ENCODE measurements at regions not wholly inside any gene's neighbourhood (a gene's known extent, or its start where the extent isn't known, plus 50 kb on each side); places are given as distances from the start of the nearest gene placed in this dataset.

DNA sequence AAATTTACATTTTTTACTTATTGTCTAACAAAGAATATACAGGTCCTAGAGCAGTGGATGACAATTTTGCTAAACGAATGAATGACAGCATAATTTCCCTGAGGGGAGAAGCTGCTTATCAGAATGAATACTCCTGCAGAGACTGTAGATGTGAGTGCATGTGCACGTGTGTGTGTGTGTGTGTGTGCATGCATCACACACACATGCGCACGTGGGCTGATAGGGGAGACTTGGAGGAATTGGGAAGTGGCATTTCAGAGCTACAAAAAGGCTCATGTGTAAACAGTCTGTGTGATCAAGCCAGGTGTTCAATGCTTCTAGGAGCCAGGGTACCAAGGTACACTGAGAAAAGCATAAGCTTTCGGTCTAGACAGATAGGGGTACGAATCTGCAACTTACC lies 93.5 kb upstream of the SASH1 start:
- no peak for ATAC-seq (replicated peaks)
- Mint-ChIP-seq H3K4me1 (no peaks in the 10 kb centered on the region), H3K27ac (no peak overlapping the region), H3K36me3 (ENCODE audit: low read depth) (no peaks in the 10 kb centered on the region), H3K9me3 (no peaks in the 10 kb centered on the region), H3K27me3 (peaks cover 3% of the 10 kb centered on the region), H3K4me3 (no peak overlapping the region)

DNA sequence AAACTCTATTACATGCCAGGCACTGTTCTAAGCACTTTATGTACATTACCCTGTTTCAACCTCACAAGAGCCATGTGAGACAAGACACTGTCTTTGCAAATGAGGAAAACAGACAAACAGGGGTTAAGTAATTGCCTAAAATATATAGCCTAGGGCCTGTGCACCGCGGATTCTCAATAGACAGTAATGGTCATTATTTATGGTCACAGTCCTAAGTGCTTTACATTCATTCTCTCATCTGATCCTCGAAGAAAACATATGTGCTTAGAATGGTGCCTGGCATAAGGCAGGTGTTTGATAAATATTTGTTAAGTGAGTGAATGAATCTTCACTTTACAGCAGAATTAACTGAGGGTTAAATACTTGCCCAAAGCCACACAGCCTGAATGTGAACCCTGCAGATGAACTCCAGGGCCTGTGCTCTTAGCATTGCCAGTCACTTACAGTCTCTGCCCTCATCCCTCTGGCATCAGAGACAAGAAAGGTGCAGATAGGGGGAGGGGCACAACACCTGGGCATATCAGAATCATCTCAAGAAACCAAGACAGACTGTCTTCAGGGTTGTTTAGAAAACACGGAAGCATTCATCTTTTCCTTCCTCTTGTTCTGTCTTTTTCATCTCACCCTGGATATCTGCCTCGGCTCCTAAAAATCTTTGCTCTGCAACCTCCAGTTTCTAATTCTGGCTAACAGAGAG lies 92.8 kb upstream of the SASH1 start:
- Mint-ChIP-seq H3K27ac (no peak overlapping the region), H3K4me3 (no peak overlapping the region), H3K9me3 (no peaks in the 10 kb centered on the region), H3K36me3 (ENCODE audit: low read depth) (no peaks in the 10 kb centered on the region), H3K4me1 (no peaks in the 10 kb centered on the region), H3K27me3 (peaks cover 3% of the 10 kb centered on the region)
- ATAC-seq (replicated peaks): no peak

DNA sequence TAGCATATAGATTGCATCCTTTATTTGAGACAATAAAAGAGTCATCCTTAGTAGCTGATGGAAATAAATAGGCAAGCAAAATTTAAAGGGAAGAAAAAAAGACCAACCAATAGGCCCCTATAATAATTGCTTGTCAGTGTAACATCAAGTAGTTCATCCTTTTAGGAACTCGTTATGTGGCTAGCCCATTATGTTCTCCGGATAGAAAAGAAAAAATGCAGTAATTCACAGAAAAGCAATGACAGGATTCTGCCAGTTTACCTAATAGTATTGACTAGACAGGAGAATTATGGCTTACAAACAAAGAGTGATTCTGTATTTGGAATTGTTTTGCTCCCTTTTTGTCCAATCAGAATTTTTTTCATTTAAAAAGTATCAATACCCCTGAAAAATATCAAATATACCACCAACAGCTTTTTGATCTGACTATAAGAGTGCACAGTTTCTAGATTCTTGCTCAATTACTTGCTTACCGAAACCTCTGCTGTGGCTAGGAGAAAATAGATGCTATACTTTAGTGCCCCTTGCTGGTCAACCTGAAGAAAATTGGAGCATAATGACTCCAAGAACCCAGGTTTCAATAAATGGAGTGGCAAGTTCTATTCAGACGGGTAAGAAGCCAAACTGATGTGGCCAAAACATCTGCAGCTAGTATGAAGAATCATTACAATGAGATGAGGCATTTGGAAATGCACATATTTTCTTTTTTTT lies 91.5 kb upstream of the SASH1 start:
- no peak for ATAC-seq (replicated peaks)
- Mint-ChIP-seq H3K4me1 (no peaks in the 10 kb centered on the region), H3K27ac (no peak overlapping the region)

DNA sequence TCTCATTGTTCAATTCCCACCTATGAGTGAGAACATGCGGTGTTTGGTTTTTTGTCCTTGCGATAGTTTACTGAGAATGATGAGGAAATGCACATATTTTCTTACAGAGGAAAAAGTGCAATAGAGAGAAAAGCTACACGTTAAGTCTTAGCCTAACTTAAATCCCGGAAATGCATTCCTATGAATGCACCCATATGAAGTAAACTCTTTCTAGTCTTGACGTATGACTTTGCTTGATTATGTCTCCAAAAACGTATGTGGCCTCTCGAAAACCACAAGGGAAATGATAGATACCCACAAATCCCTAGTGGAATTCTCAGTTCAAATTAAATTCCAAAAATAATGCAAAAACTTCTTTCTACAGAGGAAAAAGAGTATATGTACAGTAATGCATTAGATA lies 90.7 kb upstream of the SASH1 start:
- Mint-ChIP-seq H3K4me3 (no peak overlapping the region), H3K36me3 (ENCODE audit: low read depth) (no peaks in the 10 kb centered on the region), H3K27me3 (no peaks in the 10 kb centered on the region), H3K27ac (no peak overlapping the region), H3K9me3 (no peaks in the 10 kb centered on the region), H3K4me1 (no peaks in the 10 kb centered on the region)
- ATAC-seq (replicated peaks): no peak

More for the DNA sequence above, 91.5 kb upstream of the SASH1 start:
- Mint-ChIP-seq H3K36me3 (ENCODE audit: low read depth) (no peaks in the 10 kb centered on the region), H3K9me3 (no peaks in the 10 kb centered on the region), H3K27me3 (peaks cover under 1% of the 10 kb centered on the region), H3K4me3 (no peak overlapping the region)

DNA sequence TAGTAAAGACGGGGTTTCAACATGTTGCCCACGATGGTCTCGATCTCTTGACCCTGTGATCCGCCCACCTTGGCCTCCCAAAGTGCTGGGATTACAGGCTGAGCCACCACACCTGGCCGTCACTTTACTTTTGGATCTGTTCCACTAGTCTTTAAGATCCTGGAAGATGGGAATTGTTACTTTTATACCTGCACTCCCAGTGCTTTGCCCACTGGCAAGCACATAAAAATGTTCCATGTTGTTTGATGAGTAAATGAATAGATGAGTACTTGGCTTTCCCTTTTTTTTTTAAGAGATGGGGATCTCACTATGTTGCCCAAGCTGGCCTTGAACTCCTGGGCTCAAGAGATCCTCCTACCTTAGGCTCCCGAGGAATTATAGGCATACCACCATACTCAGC lies 84.8 kb upstream of the SASH1 start:
- Mint-ChIP-seq H3K27me3 (peaks cover 23% of the 10 kb centered on the region), H3K36me3 (ENCODE audit: low read depth) (no peaks in the 10 kb centered on the region), H3K4me1 (no peaks in the 10 kb centered on the region), H3K4me3 (no peak overlapping the region), H3K9me3 (no peaks in the 10 kb centered on the region), H3K27ac (no peak overlapping the region)
- ATAC-seq (replicated peaks): no peak

DNA sequence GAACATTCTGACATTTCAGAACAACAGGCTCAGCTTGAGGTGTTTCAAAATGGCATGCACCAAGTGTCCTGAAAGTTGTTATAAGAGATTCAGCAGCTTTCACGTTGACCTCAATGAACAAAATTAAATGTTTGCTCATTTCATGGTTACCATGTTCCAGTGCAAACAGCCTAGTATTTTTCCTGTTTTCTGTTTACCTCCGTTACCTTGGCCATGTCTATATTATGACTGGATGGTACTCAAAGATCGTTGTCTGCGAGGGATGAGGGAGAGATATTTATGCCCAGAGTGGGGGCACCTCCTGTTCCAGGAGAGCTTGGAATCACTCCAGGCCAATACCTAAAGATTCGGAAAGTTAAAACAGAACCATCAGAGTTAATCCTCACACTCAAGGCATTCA lies 83.8 kb upstream of the SASH1 start:
- H3K27me3 Mint-ChIP-seq: peaks cover 25% of the 10 kb centered on the region
- ATAC-seq (replicated peaks): no peak
- H3K4me3 Mint-ChIP-seq: no peak overlapping the region
- H3K27ac Mint-ChIP-seq: no peak overlapping the region
- no peaks in the 10 kb centered on the region for H3K36me3 Mint-ChIP-seq (ENCODE audit: low read depth)
- no peaks in the 10 kb centered on the region for H3K4me1 Mint-ChIP-seq
- H3K9me3 Mint-ChIP-seq: no peaks in the 10 kb centered on the region

DNA sequence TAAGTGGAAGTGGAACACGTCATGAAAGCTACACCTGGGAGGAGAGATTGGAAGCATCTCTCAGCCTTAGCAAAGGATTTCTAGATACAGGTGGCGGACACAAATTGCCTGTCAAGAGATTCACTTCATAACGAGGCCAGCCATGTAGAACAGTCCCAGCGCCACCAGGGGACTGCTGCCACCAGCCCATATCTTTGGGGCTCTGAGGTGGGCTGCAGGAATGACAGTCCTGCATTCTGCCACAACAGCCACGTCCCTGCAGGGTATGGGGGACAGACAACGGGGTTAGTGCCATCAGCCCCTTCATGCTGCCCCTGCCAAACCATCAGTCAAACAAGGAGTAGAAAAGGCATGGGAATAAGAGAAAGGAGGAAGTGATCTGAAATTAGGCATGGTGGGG lies 81.2 kb upstream of the SASH1 start:
- Mint-ChIP-seq H3K36me3 (ENCODE audit: low read depth) (no peaks in the 10 kb centered on the region), H3K27ac (no peak overlapping the region), H3K4me1 (no peaks in the 10 kb centered on the region), H3K27me3 (peaks cover 25% of the 10 kb centered on the region), H3K4me3 (no peak overlapping the region), H3K9me3 (no peaks in the 10 kb centered on the region)
- no peak for ATAC-seq (replicated peaks)

DNA sequence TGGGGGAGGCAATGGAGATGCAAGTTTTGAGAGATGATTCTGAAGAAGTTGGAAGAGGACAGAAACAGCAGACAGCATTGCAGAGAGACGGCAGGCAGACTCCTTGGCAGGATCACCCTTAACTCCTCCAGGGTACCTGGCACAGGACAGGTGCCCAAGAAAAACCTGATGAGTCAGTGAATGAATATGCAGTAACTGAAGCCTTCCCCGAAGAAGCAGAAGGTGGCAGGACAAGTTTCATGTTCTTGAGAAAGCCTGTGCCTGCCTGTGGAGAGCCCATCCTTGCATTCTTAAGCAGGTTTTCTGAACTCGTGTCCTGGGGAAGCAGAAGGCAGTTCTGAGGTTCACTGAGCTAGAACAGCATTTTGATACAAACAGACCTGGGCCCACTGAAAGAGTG lies 79.6 kb upstream of the SASH1 start:
- Mint-ChIP-seq H3K4me1 (no peaks in the 10 kb centered on the region), H3K27ac (no peak overlapping the region), H3K36me3 (ENCODE audit: low read depth) (no peaks in the 10 kb centered on the region), H3K27me3 (peaks cover 25% of the 10 kb centered on the region), H3K4me3 (no peak overlapping the region), H3K9me3 (no peaks in the 10 kb centered on the region)
- no peak for ATAC-seq (replicated peaks)

DNA sequence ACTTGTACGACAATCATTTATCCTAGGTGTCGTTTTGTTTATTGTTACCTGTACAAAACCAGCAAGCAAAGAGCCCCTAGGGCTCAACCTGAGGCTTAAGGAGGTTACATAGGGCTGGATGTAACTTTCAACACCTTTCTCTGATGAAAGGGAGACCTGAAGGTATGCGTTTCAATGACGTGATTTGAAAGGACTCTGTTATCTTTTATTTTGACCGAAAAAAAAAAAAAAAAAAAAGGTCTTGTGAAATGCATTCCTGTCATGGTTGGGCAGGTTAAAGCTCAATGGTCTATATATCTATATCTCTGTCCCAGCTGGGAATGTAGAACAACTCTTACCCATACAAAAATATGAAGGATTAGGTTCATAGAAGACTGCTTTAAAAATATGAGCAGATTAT lies 78.7 kb upstream of the SASH1 start:
- Mint-ChIP-seq H3K27me3 (peaks cover 23% of the 10 kb centered on the region), H3K36me3 (ENCODE audit: low read depth) (no peaks in the 10 kb centered on the region), H3K9me3 (no peaks in the 10 kb centered on the region), H3K4me3 (no peak overlapping the region), H3K4me1 (no peaks in the 10 kb centered on the region), H3K27ac (no peak overlapping the region)
- ATAC-seq (replicated peaks): no peak

DNA sequence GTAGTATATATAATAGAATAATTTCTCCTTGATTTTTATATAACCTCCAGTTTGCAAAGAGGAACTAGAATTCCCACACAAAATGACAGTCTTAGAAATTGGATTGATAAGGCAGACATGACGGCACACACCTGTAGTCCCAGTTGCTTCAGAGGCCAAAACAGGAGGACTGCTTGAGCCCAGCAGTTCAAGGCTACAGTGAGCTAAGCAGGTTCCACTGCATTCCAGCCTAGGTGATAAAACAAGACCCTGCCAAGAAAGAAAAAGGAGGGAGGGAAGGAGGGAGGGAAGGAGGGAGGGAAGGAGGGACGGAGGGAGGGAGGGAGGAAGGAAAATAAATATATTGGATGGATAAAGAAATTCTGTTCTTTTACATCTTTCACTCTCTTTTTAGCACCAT lies 77.6 kb upstream of the SASH1 start:
- no peaks in the 10 kb centered on the region for H3K36me3 Mint-ChIP-seq (ENCODE audit: low read depth)
- no peak for ATAC-seq (replicated peaks)
- no peaks in the 10 kb centered on the region for H3K4me1 Mint-ChIP-seq
- no peak overlapping the region for H3K27ac Mint-ChIP-seq
- H3K9me3 Mint-ChIP-seq: no peaks in the 10 kb centered on the region
- H3K27me3 Mint-ChIP-seq: peaks cover 18% of the 10 kb centered on the region
- H3K4me3 Mint-ChIP-seq: no peak overlapping the region

DNA sequence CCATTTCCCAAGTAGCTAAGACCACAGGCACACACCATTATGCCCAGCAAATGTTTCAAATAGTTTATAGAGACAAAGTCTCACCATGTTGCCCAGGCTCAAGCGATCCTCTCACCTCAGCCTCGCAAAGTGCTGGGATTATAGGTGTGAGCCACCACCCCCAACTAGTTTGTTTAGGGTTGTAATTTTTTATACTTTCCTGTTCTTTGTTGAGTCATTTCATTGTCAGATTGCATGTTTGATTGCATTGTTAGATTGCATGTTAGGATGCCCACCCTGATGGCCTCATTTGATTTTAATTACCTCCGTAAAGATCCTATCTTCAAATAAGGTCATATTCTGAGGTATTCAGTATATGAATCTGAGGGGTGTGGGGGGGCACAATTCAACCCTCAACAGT lies 73.3 kb upstream of the SASH1 start:
- no peak for ATAC-seq (replicated peaks)
- no peaks in the 10 kb centered on the region for H3K36me3 Mint-ChIP-seq (ENCODE audit: low read depth)
- no peaks in the 10 kb centered on the region for H3K9me3 Mint-ChIP-seq
- peaks cover 10% of the 10 kb centered on the region for H3K27me3 Mint-ChIP-seq
- H3K27ac Mint-ChIP-seq: no peak overlapping the region
- no peaks in the 10 kb centered on the region for H3K4me1 Mint-ChIP-seq
- H3K4me3 Mint-ChIP-seq: no peak overlapping the region

DNA sequence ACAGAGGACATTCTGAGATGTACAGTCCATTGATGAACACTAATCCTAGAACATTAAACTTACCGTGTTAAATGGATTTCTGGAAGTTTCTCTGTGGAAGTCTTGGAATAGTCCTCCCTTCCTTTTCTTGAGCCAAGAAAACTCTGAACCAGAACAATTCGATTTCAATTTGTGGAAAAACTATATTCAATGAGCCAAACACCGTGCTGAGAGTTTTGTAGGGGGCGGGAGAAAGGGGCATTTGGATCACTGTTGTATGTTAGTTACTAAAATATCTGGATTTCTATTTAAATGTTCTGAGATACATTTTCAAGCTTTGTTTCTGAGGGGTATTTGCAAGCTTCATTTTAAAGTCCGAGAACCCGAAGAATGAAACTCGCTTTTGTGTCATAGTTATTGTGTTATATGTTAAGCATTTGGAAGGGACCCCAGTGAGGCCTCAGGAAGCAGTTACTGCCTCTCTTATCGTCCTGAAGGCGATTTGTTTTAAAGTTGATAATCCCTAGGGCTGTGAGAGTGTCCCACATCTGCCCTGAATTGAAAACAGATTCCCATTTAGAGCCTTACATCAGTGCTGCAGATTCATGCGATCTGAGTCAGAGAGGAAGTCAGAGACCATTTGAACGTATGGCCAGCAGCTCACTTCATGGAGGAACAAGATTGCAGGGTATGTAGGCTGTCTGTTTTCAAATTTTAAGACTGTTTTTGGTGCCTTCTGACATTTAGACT lies 70.8 kb upstream of the SASH1 start:
- no peak for ATAC-seq (replicated peaks)
- Mint-ChIP-seq H3K4me1 (no peaks in the 10 kb centered on the region), H3K27me3 (peaks cover 14% of the 10 kb centered on the region), H3K9me3 (no peaks in the 10 kb centered on the region), H3K4me3 (no peak overlapping the region), H3K27ac (no peak overlapping the region), H3K36me3 (ENCODE audit: low read depth) (no peaks in the 10 kb centered on the region)

DNA sequence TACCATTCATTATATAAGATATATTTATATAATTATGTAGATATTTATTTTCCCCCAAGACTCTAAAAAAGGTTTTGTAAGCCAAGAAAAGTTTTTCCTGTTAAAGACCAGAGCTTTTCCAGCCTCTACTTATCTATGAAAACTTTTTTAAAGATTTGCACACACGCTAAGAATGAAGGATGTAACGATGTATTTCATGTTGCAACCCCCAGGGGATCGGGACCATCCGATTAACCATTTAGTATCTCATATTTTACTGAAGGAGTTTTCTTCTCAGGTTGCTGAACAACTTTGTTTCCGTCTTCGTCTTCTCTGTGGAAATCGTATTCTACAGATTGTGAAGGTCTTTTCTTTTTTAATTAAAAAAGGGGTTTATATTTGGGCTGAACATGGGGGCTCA lies 70.0 kb upstream of the SASH1 start:
- ATAC-seq (replicated peaks): no peak
- peaks cover 14% of the 10 kb centered on the region for H3K27me3 Mint-ChIP-seq
- no peaks in the 10 kb centered on the region for H3K9me3 Mint-ChIP-seq
- no peaks in the 10 kb centered on the region for H3K4me1 Mint-ChIP-seq
- no peak overlapping the region for H3K4me3 Mint-ChIP-seq
- H3K36me3 Mint-ChIP-seq (ENCODE audit: low read depth): no peaks in the 10 kb centered on the region
- no peak overlapping the region for H3K27ac Mint-ChIP-seq

DNA sequence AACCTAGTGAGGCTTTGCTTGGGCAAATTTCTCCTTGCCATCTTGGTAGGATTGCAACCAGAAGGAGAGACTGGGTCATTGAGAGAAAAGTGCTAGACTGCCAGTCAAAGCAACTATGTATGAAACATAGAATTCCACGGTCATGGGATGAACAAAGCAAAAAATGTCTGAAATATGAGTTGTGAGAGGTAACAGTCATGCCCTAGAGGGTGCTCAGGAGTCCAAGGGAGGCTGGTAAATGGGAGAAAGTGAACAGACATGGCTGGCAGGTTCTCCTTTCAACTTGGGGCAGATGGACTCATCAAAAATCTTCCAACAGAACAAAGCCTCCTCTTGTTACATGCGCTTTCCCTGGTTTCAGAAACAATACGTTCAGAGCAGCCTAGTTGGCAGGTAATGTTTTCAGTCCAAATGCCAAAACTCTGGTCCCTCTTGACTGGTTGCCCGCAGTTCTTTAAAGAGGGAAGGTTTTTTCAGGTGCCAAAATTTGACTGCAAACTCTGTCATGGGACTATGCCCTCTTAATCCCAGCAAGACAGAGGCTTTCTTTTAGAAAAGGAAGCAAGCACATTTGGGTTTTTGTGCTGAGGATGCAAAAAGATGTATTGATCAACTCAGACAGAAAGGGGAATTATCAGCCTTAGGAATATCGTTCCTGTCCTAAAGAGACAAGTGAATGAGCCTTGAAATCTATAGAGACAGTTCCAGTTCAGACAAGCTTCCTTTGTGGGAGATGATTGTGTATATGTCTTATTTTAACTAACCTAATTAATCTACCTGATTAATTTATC lies 68.5 kb upstream of the SASH1 start:
- Mint-ChIP-seq H3K27me3 (peaks cover 14% of the 10 kb centered on the region), H3K27ac (no peak overlapping the region), H3K36me3 (ENCODE audit: low read depth) (no peaks in the 10 kb centered on the region), H3K4me1 (no peaks in the 10 kb centered on the region), H3K4me3 (no peak overlapping the region), H3K9me3 (no peaks in the 10 kb centered on the region)
- no peak for ATAC-seq (replicated peaks)

All from activated T-helper 17 cell treated with anti-CD3 and anti-CD28 coated beads, Interleukin-2, amount 50 U/mL, for 72 hours (primary cell).